OCI-LY3 (cell line): ENCODE measurements at regions not wholly inside any gene's neighbourhood (a gene's known extent, or its start where the extent isn't known, plus 50 kb on each side); places are given as distances from the start of the nearest gene placed in this dataset.

Experiments used
- H2AFZ ChIP-seq: fragments of 200-600, 300-600 bp; shearing (Covaris generic); 2 replicates; pipeline ENCODE4 v1.6.0; 2014; ENCODE audit warnings: antibody characterized with exemption, low read depth, low read length
- H3K27ac ChIP-seq: fragments of 200-600, 300-600 bp; sonication (generic); 2 replicates; pipeline ENCODE4 v1.5.1; 2014; ENCODE audit warnings: mild to moderate bottlenecking, low read length, moderate library complexity, mixed read lengths
- H3K27me3 ChIP-seq: fragments of 200-600, 300-600 bp; sonication (generic); 2 replicates; pipeline ENCODE4 v1.6.1; 2014; ENCODE audit warnings: low read depth, low read length, mixed read lengths
- H3K36me3 ChIP-seq: fragments of 200-600, 300-600 bp; sonication (generic); replicated peaks from 2 replicates; pipeline ENCODE3; 2014; ENCODE audit warnings: low read depth, low read length, mixed read lengths
- H3K4me1 ChIP-seq: fragments of 300-600, 200-600 bp; sonication (generic); 2 replicates; pipeline ENCODE4 v1.6.1; 2014; ENCODE audit warnings: low read length, mixed read lengths
- H3K4me2 ChIP-seq: fragments of 200-600, 300-600 bp; sonication (generic); 2 replicates; pipeline ENCODE4 v1.6.1; 2014; ENCODE audit warnings: low read length, mixed read lengths
- H3K4me3 ChIP-seq: fragments of 300-600, 200-600 bp; sonication (generic); 2 replicates; pipeline ENCODE4 v1.5.1; 2014; ENCODE audit warnings: antibody characterized with exemption, mild to moderate bottlenecking, low read length, moderate library complexity
- H3K79me2 ChIP-seq: fragments of 300-600, 200-600 bp; shearing (Covaris generic); 2 replicates; pipeline ENCODE4 v1.6.1; 2014; ENCODE audit warnings: mild to moderate bottlenecking, low read length, mixed read lengths
- H3K9ac ChIP-seq: fragments of 300-600, 200-600 bp; shearing (Covaris generic); 2 replicates; pipeline ENCODE4 v1.6.0; 2014; ENCODE audit warnings: mild to moderate bottlenecking, low read length, moderate library complexity
- H3K9me3 ChIP-seq: fragments of 200-600, 300-600 bp; shearing (Covaris generic); 2 replicates; pipeline ENCODE4 v1.6.1; 2014; ENCODE audit warnings: low read length, mixed read lengths; ENCODE audit not compliant: insufficient read depth
- H4K20me1 ChIP-seq: fragments of 200-600, 300-600 bp; sonication (generic); 2 replicates; pipeline ENCODE4 v1.6.1; 2016; ENCODE audit warnings: low read length, mixed read lengths; ENCODE audit not compliant: insufficient read depth
- CTCF ChIP-seq: fragments of 200-600, 300-600 bp; sonication (generic); IDR thresholded peaks from 2 replicates; pipeline ENCODE4 v1.5.1; 2014; ENCODE audit warnings: antibody characterized with exemption, low read length, low read depth
- EZH2phosphoT487 ChIP-seq: fragments of 200-600 bp; shearing (Covaris generic); IDR thresholded peaks from 2 replicates; pipeline ENCODE4 v1.6.1; 2018; ENCODE audit warnings: antibody characterized with exemption, mixed run types, low read depth

DNA sequence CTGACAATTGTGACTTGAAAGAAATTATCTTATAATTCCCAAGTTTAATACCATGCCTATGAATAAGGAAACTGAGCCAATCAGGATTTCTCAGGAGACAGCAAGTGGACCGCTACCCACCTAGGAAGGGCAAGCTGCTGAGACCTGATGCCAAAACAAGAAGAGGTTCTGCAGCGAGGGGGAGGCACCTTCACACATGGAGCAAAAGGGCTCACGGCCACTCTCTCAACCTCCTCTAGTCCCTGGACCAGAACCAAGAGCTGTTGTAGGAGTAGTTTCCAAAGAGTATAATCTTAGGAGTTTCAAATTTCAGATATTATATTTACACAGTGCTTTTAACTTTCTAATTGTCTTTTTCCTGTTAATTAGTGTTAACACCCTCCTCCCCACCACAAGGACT lies 154.7 kb upstream of the ETAA1 start:
- H3K9me3 ChIP-seq = no peaks in the 10 kb centered on the region
- H3K4me3 ChIP-seq = no peak overlapping the region
- no peak overlapping the region for H3K4me2 ChIP-seq
- TF ChIP-seq CTCF = no peak
- TF ChIP-seq EZH2phosphoT487 = no peak
- H3K27me3 ChIP-seq = no peaks in the 10 kb centered on the region
- no peaks in the 10 kb centered on the region for H3K4me1 ChIP-seq
- no peak overlapping the region for H2AFZ ChIP-seq
- H3K9ac ChIP-seq = no peak overlapping the region
- H3K36me3 ChIP-seq = no peaks in the 10 kb centered on the region
- no peaks in the 10 kb centered on the region for H4K20me1 ChIP-seq
- no peaks in the 10 kb centered on the region for H3K79me2 ChIP-seq
- no peak overlapping the region for H3K27ac ChIP-seq

DNA sequence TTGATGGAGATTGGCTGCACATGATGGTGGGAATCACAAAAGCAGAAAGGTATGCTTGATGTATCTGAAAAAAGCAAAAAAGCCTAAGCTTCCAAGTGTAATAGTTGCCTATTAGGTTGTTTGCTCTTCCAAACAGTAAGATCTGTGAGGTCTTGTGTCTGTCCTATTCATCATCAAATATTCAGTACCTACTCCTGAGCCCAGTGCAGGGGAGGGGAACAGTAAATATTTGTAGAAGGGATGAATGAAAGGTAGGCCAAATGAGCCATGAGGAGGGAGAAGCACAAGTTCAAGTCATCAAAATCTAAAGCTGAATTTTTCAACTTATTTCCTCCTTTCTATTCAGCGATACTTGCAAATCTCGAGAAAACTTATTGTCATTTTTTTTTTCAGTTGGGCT lies 153.2 kb upstream of the ETAA1 start:
- no peaks in the 10 kb centered on the region for H3K79me2 ChIP-seq
- no peaks in the 10 kb centered on the region for H3K4me1 ChIP-seq
- no peaks in the 10 kb centered on the region for H4K20me1 ChIP-seq
- no peaks in the 10 kb centered on the region for H3K27me3 ChIP-seq
- H3K36me3 ChIP-seq = no peaks in the 10 kb centered on the region
- no peaks in the 10 kb centered on the region for H3K9me3 ChIP-seq
- no peak overlapping the region for H3K9ac ChIP-seq
- H3K27ac ChIP-seq = no peak overlapping the region
- TF ChIP-seq CTCF (no peak), EZH2phosphoT487 (no peak)
- H3K4me2 ChIP-seq = no peak overlapping the region
- H2AFZ ChIP-seq = no peak overlapping the region
- H3K4me3 ChIP-seq = no peak overlapping the region

GRCh38 chr2:67246791-67247190 lies 150.3 kb upstream of the ETAA1 start:
- TF ChIP-seq CTCF (no peak), EZH2phosphoT487 (no peak)
- Histone ChIP-seq H3K4me1 (no peaks in the 10 kb centered on the region), H2AFZ (no peak overlapping the region)

DNA sequence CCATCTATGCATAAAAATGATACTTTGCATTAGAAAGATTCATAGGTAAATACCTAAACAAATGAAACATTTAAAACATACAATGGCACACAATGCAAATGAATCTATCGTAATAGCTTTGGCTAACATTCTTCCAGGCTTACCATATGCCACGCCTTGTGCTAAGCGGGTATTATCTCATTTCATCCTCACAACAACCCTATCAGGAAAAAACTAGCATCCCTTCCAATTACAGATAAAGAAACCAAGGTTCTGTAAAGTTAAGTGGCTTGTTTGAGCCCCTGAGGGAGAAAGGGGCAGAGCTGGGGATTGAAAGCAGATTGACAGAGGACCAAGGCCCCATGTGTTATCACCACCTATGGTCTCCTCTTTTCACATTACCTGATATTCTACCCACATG lies 145.4 kb upstream of the ETAA1 start:
- H4K20me1 ChIP-seq = no peaks in the 10 kb centered on the region
- no peak overlapping the region for H3K4me3 ChIP-seq
- H3K79me2 ChIP-seq = no peaks in the 10 kb centered on the region
- H3K27ac ChIP-seq = no peak overlapping the region
- H2AFZ ChIP-seq = no peak overlapping the region
- H3K9ac ChIP-seq = no peak overlapping the region
- TF ChIP-seq CTCF (no peak), EZH2phosphoT487 (no peak)
- H3K4me1 ChIP-seq = no peaks in the 10 kb centered on the region
- H3K36me3 ChIP-seq = no peaks in the 10 kb centered on the region
- no peak overlapping the region for H3K4me2 ChIP-seq
- no peaks in the 10 kb centered on the region for H3K27me3 ChIP-seq
- H3K9me3 ChIP-seq = no peaks in the 10 kb centered on the region

More at GRCh38 chr2:67246791-67247190, 150.3 kb upstream of the ETAA1 start:
- Histone ChIP-seq H3K36me3 (no peaks in the 10 kb centered on the region), H3K79me2 (no peaks in the 10 kb centered on the region), H3K27me3 (no peaks in the 10 kb centered on the region), H3K4me3 (no peak overlapping the region), H4K20me1 (no peaks in the 10 kb centered on the region), H3K9me3 (no peaks in the 10 kb centered on the region), H3K4me2 (no peak overlapping the region), H3K9ac (no peak overlapping the region), H3K27ac (no peak overlapping the region)
